ENCODE measurements at regions not wholly inside any gene's neighbourhood (a gene's known extent, or its start where the extent isn't known, plus 50 kb on each side); places are given as distances from the start of the nearest gene placed in this dataset.

DNA sequence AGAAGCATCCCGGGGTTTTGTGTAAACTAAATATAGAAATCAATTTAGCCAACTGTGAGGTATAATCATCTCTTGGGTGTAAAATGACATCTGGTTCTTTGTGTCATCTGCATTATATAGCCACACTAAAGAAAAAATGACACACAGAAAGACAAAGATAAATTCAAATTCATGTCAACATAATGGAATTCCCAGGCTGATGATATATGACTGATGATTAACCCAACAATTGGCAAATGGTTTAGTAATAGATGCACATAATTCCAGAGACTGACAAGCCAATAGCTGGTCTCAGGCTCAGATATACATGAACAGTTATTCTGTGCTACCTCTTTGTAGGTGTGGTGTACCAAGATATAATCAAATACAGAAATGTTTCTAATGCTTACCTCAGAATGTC lies 375.4 kb upstream of the PITX2 start:
- TF ChIP-seq, protein P1, sequence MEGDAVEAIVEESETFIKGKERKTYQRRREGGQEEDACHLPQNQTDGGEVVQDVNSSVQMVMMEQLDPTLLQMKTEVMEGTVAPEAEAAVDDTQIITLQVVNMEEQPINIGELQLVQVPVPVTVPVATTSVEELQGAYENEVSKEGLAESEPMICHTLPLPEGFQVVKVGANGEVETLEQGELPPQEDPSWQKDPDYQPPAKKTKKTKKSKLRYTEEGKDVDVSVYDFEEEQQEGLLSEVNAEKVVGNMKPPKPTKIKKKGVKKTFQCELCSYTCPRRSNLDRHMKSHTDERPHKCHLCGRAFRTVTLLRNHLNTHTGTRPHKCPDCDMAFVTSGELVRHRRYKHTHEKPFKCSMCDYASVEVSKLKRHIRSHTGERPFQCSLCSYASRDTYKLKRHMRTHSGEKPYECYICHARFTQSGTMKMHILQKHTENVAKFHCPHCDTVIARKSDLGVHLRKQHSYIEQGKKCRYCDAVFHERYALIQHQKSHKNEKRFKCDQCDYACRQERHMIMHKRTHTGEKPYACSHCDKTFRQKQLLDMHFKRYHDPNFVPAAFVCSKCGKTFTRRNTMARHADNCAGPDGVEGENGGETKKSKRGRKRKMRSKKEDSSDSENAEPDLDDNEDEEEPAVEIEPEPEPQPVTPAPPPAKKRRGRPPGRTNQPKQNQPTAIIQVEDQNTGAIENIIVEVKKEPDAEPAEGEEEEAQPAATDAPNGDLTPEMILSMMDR (IDR thresholded peaks at IDR 0.05 in 4 of 5, conservative IDR thresholded peaks at IDR 0.05 in 1 of 5): no peak
- TF ChIP-seq POLR2A (IDR thresholded peaks at IDR 0.05): no peak
